Neural progenitor cell (in vitro differentiated cells): ENCODE measurements at regions not wholly inside any gene's neighbourhood (a gene's known extent, or its start where the extent isn't known, plus 50 kb on each side); places are given as distances from the start of the nearest gene placed in this dataset.

Experiments
- CTCF ChIP-seq: fragments of 200-600 bp; sonication (generic); IDR thresholded peaks from 2 replicates; pipeline ENCODE4 v1.5.1; 2017; ENCODE audit warnings: antibody characterized with exemption, mild to moderate bottlenecking
- EZH2 ChIP-seq: fragments of 200-600 bp; sonication (generic); IDR thresholded peaks from 2 replicates; pipeline ENCODE4 v1.6.1; 2017; ENCODE audit warnings: antibody characterized with exemption, mild to moderate bottlenecking, moderate library complexity
- EZH2phosphoT487 ChIP-seq: fragments of 200-600 bp; sonication (generic); IDR thresholded peaks from 2 replicates; pipeline ENCODE4 v1.6.1; 2017; ENCODE audit warnings: antibody characterized with exemption

- no peak for TF ChIP-seq CTCF
- no peak for TF ChIP-seq EZH2phosphoT487
- no peak for TF ChIP-seq EZH2
Measured at GRCh38 chr7:53246957-53247356, 211.5 kb downstream of the POM121L12 start.
